ENCODE measurements at regions not wholly inside any gene's neighbourhood (a gene's known extent, or its start where the extent isn't known, plus 50 kb on each side); places are given as distances from the start of the nearest gene placed in this dataset.

DNA sequence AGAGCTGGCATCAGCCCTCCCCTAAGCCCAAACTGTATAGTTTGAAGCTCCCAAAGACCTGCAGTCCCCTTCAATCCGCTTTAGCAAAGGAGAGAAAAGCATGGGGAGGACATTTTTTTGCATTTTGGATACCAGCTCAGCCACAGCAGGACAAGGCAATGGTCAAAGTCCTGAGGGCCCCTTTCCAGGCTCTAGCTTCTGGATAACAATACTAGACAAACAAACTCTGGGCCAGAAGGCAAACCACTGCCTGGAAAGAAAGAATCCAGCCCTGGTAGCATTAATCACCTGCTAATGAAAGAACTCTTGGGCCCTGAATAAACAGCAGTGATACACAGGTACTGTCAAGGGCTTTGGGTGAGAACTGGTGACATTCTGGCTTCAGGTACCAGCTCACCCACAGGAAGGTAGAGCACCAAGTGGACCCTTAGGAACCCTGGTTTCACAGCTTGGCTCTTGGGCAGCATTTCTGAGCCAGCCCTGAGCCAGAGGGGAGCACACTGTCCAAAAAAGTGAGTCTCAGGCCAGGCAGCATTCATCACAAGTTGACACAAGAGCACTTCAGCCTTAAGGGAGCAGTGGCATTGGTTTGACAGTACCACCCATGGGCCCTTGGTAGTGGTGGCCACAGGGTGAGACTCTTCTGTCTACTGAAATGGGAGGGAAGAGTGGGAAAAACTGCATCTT, 62.5 kb downstream of the SPIN3 start:
- TF ChIP-seq, protein P1, sequence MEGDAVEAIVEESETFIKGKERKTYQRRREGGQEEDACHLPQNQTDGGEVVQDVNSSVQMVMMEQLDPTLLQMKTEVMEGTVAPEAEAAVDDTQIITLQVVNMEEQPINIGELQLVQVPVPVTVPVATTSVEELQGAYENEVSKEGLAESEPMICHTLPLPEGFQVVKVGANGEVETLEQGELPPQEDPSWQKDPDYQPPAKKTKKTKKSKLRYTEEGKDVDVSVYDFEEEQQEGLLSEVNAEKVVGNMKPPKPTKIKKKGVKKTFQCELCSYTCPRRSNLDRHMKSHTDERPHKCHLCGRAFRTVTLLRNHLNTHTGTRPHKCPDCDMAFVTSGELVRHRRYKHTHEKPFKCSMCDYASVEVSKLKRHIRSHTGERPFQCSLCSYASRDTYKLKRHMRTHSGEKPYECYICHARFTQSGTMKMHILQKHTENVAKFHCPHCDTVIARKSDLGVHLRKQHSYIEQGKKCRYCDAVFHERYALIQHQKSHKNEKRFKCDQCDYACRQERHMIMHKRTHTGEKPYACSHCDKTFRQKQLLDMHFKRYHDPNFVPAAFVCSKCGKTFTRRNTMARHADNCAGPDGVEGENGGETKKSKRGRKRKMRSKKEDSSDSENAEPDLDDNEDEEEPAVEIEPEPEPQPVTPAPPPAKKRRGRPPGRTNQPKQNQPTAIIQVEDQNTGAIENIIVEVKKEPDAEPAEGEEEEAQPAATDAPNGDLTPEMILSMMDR (conservative IDR thresholded peaks at IDR 0.05): no peak

DNA sequence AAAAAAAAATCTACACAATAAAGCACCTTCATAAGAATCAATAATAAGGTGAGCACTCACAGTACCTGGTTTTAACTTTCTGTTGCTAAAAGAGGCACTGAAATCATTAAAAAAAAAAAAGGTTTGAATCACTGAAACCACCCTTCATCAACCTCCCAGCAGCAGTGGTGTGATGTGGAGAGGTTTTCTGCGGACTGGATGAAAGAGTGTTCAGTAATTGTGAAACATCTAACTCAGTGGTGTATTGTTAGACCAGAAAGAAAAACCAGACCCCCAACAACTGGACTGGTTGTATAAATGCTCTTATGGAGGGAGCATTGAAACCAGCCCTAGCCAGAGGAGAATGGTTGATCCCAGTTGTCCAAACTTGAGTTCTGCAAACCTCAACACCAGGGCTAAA, 63.2 kb downstream of the SPIN3 start:
- H3K27ac ChIP-seq: no peak overlapping the region

More for the DNA sequence above, 62.5 kb downstream of the SPIN3 start:
- no peak overlapping the region for H3K27ac ChIP-seq

DNA sequence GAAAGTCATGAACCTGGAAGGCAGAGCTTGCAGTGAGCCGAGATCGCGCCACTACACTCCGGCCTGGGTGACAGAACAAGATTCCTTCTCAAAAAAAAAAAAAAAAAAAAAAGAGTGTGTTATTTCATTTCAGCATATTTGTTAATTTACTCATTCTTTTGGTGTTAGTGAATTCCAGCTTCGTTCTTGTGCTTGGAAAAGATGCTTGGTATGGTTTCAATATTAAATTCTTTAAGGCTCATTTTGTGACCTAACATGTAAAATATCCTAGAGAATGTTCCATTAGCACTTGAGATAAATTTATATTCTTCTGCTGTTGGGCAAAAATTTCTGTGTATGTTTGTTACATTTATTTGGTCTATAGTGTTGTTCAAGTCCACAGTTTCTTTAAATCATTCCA, 66.8 kb downstream of the SPIN3 start:
- TF ChIP-seq, protein P1 (conservative IDR thresholded peaks at IDR 0.05): no peak
- no peak for TF ChIP-seq ZFX (IDR thresholded peaks at IDR 0.05)
- H3K27ac ChIP-seq: no peak overlapping the region

More for the DNA sequence above, 63.2 kb downstream of the SPIN3 start:
- TF ChIP-seq, protein P1 (conservative IDR thresholded peaks at IDR 0.05): no peak
- no peak for TF ChIP-seq ZFX (IDR thresholded peaks at IDR 0.05)

DNA sequence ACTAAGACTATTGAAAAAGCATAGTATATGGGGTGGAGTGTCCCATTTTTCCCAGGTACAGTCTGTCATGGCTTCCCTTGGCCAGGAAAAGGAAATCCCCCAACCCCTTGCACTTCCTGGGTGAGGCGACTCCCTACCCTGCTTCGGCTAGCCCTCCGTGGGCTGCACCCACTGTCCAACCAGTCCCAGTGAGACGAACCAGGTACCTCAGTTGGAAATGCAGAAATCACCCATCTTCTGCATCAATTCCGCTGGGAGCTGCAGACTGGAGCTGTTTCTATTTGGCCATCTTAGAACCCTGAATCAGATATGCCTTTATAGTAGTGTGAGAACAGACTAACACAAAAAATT, 74.4 kb downstream of the SPIN3 start:
- peak overlapping the region; percentile 81 for H3K27ac ChIP-seq

DNA sequence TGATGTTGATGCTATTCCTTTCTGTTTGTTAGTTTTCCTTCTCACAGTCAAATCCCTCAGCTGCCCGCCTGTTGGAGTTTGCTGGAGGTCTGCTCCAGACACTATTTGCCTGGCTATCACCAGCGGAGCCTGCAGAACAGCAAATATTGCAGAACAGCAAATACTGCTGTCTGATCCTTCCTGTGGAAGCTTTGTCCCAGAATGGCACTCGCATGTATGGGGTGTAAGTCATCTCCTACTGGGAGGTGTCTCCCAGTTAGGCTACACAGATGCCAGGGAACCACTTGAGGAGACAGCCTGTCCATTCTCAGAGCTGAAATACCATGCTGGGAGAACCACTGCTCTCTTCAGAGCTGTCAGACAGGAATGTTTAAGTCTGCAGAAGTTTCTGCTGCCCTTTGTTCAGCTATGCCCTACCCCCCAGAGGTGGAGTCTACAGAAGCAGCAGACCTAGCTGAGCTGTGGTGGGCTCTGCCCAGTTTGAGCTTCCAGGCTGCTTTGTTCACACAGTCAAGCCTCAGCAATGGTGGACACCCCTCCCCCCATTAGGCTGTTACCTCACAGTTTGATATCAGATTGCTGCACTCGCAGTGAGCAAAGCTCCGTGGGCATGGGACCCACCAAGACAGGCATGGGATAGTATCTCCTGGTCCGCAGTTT, 74.9 kb downstream of the SPIN3 start:
- TF ChIP-seq, protein P1 (conservative IDR thresholded peaks at IDR 0.05): no peak
- TF ChIP-seq ZFX (IDR thresholded peaks at IDR 0.05): no peak
- H3K27ac ChIP-seq: peak overlapping the region; percentile 81

DNA sequence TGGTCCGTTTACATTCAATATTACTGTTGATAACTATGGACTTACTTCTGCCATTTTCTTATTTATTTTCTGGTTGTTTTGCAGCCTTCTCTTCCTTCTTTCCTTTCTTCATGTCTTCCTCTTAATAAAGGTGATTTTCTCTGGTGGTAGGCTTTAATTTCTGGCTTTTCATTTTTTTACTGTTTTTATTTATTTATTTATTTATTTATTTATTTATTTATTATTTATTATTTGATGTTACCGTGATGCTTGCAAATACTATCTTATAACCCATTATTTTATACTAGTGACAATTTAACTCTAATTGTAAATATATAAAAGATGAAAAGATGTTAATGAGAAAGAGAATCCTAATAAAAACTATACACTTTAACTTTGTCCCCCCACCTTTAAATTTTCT, 112.8 kb downstream of the SPIN3 start:
- no peak for TF ChIP-seq ZFX (IDR thresholded peaks at IDR 0.05)
- TF ChIP-seq, protein P1 (conservative IDR thresholded peaks at IDR 0.05): no peak
- no peak overlapping the region for H3K27ac ChIP-seq

Data from C4-2B (cell line).